ENCODE measurements at regions not wholly inside any gene's neighbourhood (a gene's known extent, or its start where the extent isn't known, plus 50 kb on each side); places are given as distances from the start of the nearest gene placed in this dataset.

GRCh38 chr2:67712484-67712883, 315.4 kb downstream of the ETAA1 start:
- no peaks in the 10 kb centered on the region for H4K20me1 ChIP-seq (ENCODE audit: insufficient read depth, low read length)
- no peaks in the 10 kb centered on the region for H3K36me3 ChIP-seq (replicated peaks in 1 of 2; ENCODE audit: control insufficient read depth in 1 of 2, insufficient read depth in 2 of 2, low read length in 2 of 2)
- no peak overlapping the region for H3K4me3 ChIP-seq (replicated peaks in 1 of 3; ENCODE audit: insufficient read depth in 1 of 3, low read depth in 2 of 3, low read length in 3 of 3)
- no peak overlapping the region for H3K4me2 ChIP-seq (ENCODE audit: low read depth, low read length)
- no TSS peak for BruUV-seq (replicated peaks)
- in situ Hi-C loops (cut with HindIII; ENCODE audit: extremely low pct_ligation_motif_present, low pct_unique_long_range_greater_than_20kb), result no loop called here
- H3K27ac ChIP-seq (ENCODE audit: extremely low read length, insufficient read depth, low read length), result no peak overlapping the region
- H3K27me3 ChIP-seq (ENCODE audit: control insufficient read depth in 1 of 2, insufficient read depth in 2 of 2, low read length in 2 of 2), result no peaks in the 10 kb centered on the region
- no peaks in the 10 kb centered on the region for H3K79me2 ChIP-seq (ENCODE audit: insufficient read depth, low read length)
- ChIA-PET POLR2A (no interaction called here), CTCF (ENCODE audit: low intra/inter-chr PET ratio, low total read pairs) (no interaction called here)
- no peaks in the 10 kb centered on the region for H3K9me3 ChIP-seq (ENCODE audit: low read length)
- intact Hi-C loops (cut with micrococcal nuclease; ENCODE audit: unreplicated experiment), result no loop called here
- no peaks in the 10 kb centered on the region for H3K4me1 ChIP-seq (ENCODE audit: insufficient read depth, low read length)
- H3K9ac ChIP-seq (ENCODE audit: insufficient read depth, low read depth, low read length), result no peak overlapping the region
- FAIRE-seq, result no peak
- no peak for TF ChIP-seq ZNF530 (CRISPR knock-in tag; IDR thresholded peaks at IDR 0.05; ENCODE audit: low read depth)
- TF ChIP-seq ZNF704 (CRISPR knock-in tag; IDR thresholded peaks at IDR 0.05; ENCODE audit: borderline replicate concordance), result no peak
- TF ChIP-seq E2F2 (CRISPR knock-in tag; IDR thresholded peaks at IDR 0.05; ENCODE audit: borderline replicate concordance), result no peak
- no peak for TF ChIP-seq ZNF101 (CRISPR knock-in tag; IDR thresholded peaks at IDR 0.05; ENCODE audit: borderline replicate concordance, low read depth)
- TF ChIP-seq ZSCAN29 (CRISPR knock-in tag; conservative IDR thresholded peaks at IDR 0.05), result no peak
- TF ChIP-seq JUN (CRISPR knock-in tag; IDR thresholded peaks at IDR 0.05), result no peak
- TF ChIP-seq ZBTB39 (CRISPR knock-in tag; IDR thresholded peaks at IDR 0.05), result no peak
- no peak for TF ChIP-seq ARID4A (CRISPR knock-in tag; IDR thresholded peaks at IDR 0.05; ENCODE audit: borderline replicate concordance)
- no peak for TF ChIP-seq ZNF607 (CRISPR knock-in tag; IDR thresholded peaks at IDR 0.05; ENCODE audit: borderline replicate concordance)
- no peak for TF ChIP-seq ZNF776 (CRISPR knock-in tag; IDR thresholded peaks at IDR 0.05)
- no peak for TF ChIP-seq MAFF (IDR thresholded peaks at IDR 0.05; ENCODE audit: low read depth, low read length)
- no peak for TF ChIP-seq ZNF34 (CRISPR knock-in tag; IDR thresholded peaks at IDR 0.05; ENCODE audit: borderline replicate concordance)
- no peak for ATAC-seq
- WGBS (ENCODE audit: low lambda C conversion rate), result 26% methylated on average over 12 of the region's 12 CpGs
- no peak for DNase-seq (ENCODE audit: low spot score)
- H2AFZ ChIP-seq (ENCODE audit: low read length), result no peak overlapping the region
